ENCODE measurements at regions not wholly inside any gene's neighbourhood (a gene's known extent, or its start where the extent isn't known, plus 50 kb on each side); places are given as distances from the start of the nearest gene placed in this dataset.
"Not testable (repeated sequence)": the region's sequence is repeated elsewhere in the genome, so short reads cannot be mapped to it uniquely, and the experiment has no call there.

DNA sequence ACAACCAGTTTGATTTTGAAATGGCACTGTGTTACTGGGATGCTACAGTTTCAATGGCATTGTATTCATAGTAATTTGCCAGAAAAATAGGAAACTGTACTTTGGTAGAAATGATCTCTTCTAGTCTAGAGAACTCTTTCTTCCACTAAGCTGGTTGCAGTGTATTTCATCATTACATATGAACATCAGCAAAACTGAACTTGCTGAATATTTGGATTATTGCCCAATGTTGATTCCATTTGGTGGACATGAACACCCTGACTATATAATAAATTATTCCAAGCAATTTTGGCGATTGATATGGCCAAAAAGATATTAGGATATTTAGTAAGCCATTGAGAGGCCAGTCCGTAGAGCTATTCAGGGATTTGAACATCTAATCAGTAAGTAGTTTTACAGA, 191.8 kb upstream of the CXorf66 start:
- H3K4me1 Mint-ChIP-seq (ENCODE audit: low read depth), result no peaks in the 10 kb centered on the region
- peaks cover 14% of the 10 kb centered on the region for H3K9me3 Mint-ChIP-seq (ENCODE audit: low read depth)
- H3K36me3 Mint-ChIP-seq (ENCODE audit: low read depth), result no peaks in the 10 kb centered on the region
- H3K27ac Mint-ChIP-seq (ENCODE audit: unreplicated experiment), result no peak overlapping the region
- no peak for TF ChIP-seq CTCF (IDR thresholded peaks at IDR 0.05)
- no peak overlapping the region for H3K4me3 Mint-ChIP-seq (ENCODE audit: unreplicated experiment)
- no peak for DNase-seq (ENCODE audit: low spot score)
- no peaks in the 10 kb centered on the region for H3K27me3 Mint-ChIP-seq (ENCODE audit: low read depth)

DNA sequence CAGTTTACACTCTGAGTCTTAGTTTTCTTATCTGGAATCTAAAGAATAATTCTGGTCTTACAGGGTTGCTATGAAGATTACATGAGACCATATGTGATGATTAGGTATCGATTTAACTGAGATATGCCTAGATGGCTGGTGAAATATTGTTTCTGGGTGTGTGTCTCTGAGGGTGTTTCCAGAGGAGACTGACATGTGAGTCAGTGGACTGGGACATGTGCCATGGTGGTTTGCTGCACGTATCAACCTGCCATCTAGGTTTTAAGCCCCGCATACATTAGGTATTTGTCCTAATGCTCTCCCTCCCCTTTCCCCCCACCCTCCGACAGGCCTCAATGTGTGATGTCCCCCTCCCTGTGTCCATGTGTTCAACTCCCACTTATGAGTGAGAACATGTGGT, 186.0 kb upstream of the CXorf66 start:
- peaks cover 14% of the 10 kb centered on the region for H3K9me3 Mint-ChIP-seq (ENCODE audit: low read depth)

GRCh38 chrX:140149761-140150160, 184.4 kb upstream of the CXorf66 start:
- Mint-ChIP-seq H3K4me1 (ENCODE audit: low read depth) (no peaks in the 10 kb centered on the region), H3K27me3 (ENCODE audit: low read depth) (no peaks in the 10 kb centered on the region), H3K4me3 (ENCODE audit: unreplicated experiment) (no peak overlapping the region), H3K36me3 (ENCODE audit: low read depth) (no peaks in the 10 kb centered on the region), H3K27ac (ENCODE audit: unreplicated experiment) (no peak overlapping the region), H3K9me3 (ENCODE audit: low read depth) (peaks cover 14% of the 10 kb centered on the region)
- DNase-seq (ENCODE audit: low spot score), result no peak
- TF ChIP-seq CTCF (IDR thresholded peaks at IDR 0.05), result no peak

More for the DNA sequence above, 186.0 kb upstream of the CXorf66 start:
- Mint-ChIP-seq H3K4me3 (ENCODE audit: unreplicated experiment) (no peak overlapping the region), H3K27ac (ENCODE audit: unreplicated experiment) (no peak overlapping the region), H3K36me3 (ENCODE audit: low read depth) (no peaks in the 10 kb centered on the region), H3K4me1 (ENCODE audit: low read depth) (no peaks in the 10 kb centered on the region), H3K27me3 (ENCODE audit: low read depth) (no peaks in the 10 kb centered on the region)
- no peak for TF ChIP-seq CTCF (IDR thresholded peaks at IDR 0.05)
- DNase-seq (ENCODE audit: low spot score), result no peak

- Mint-ChIP-seq H3K4me1 (ENCODE audit: low read depth) (no peaks in the 10 kb centered on the region), H3K9me3 (ENCODE audit: low read depth) (peaks cover 2% of the 10 kb centered on the region), H3K4me3 (ENCODE audit: unreplicated experiment) (no peak overlapping the region), H3K27ac (ENCODE audit: unreplicated experiment) (no peak overlapping the region), H3K27me3 (ENCODE audit: low read depth) (no peaks in the 10 kb centered on the region), H3K36me3 (ENCODE audit: low read depth) (no peaks in the 10 kb centered on the region)
- TF ChIP-seq CTCF (IDR thresholded peaks at IDR 0.05), result peak; percentile 79
- no peak for DNase-seq (ENCODE audit: low spot score)
Measured at GRCh38 chrX:140141444-140142029, 176.2 kb upstream of the CXorf66 start.

- not testable (repeated sequence) for H3K4me1 Mint-ChIP-seq (ENCODE audit: low read depth); H3K27me3 Mint-ChIP-seq (ENCODE audit: low read depth); H3K27ac Mint-ChIP-seq (ENCODE audit: unreplicated experiment); DNase-seq (ENCODE audit: low spot score); H3K4me3 Mint-ChIP-seq (ENCODE audit: unreplicated experiment); H3K36me3 Mint-ChIP-seq (ENCODE audit: low read depth); H3K9me3 Mint-ChIP-seq (ENCODE audit: low read depth)
Measured at GRCh38 chrX:140138492-140138891, 173.2 kb upstream of the CXorf66 start.

GRCh38 chrX:140138065-140138464, 172.7 kb upstream of the CXorf66 start:
- DNase-seq (ENCODE audit: low spot score); H3K4me3 Mint-ChIP-seq (ENCODE audit: unreplicated experiment); H3K9me3 Mint-ChIP-seq (ENCODE audit: low read depth); H3K27me3 Mint-ChIP-seq (ENCODE audit: low read depth); H3K4me1 Mint-ChIP-seq (ENCODE audit: low read depth); H3K36me3 Mint-ChIP-seq (ENCODE audit: low read depth); H3K27ac Mint-ChIP-seq (ENCODE audit: unreplicated experiment): not testable (repeated sequence)
